Endothelial cell of umbilical vein (primary cell): ENCODE measurements at regions not wholly inside any gene's neighbourhood (a gene's known extent, or its start where the extent isn't known, plus 50 kb on each side); places are given as distances from the start of the nearest gene placed in this dataset.

Source experiments
- BruUV-seq: library from RNA; stranded (reverse); fragments of 400-500 nt; replicated peaks from 2 replicates; lab custom pipeline; 2021; lab: Mats Ljungman, UMichigan
- CTCF ChIA-PET: fragments of 300-600, 350-600 bp; sonication (Branson Sonifier 250); formaldehyde crosslinking; loops from one replicate; lab custom pipeline; 2021; ENCODE audit warnings: antibody characterized with exemption, inconsistent platforms; lab: Charles Lee
- POLR2A ChIA-PET: fragments of 300-600, 350-600 bp; sonication (Branson Sonifier 250); formaldehyde crosslinking; loops from one replicate; lab custom pipeline; 2021; ENCODE audit warnings: antibody characterized with exemption, inconsistent platforms; lab: Charles Lee
- DNase-seq: peaks from one replicate; pipeline ENCODE4 v3.0.0-alpha.2; 2011; ENCODE audit warnings: low read depth, low spot score
- FAIRE-seq: peaks from 2 replicates; lab custom pipeline; 2011; peaks lifted over from hg19 to GRCh38; lab: Jason Lieb, UNC
- H2AFZ ChIP-seq: 2 replicates; pipeline ENCODE4 v1.6.0; 2012; ENCODE audit warnings: low read depth, low read length, control low read depth, inconsistent platforms
- H3K27ac ChIP-seq: 2 replicates; pipeline ENCODE4 v1.5.1; 2011; ENCODE audit warnings: low read depth, mild to moderate bottlenecking, control low read depth, low read length, moderate library complexity; ENCODE audit not compliant: insufficient read depth
- H3K27me3 ChIP-seq, 2 experiments: 2 replicates each; pipeline versions ENCODE4 v1.6.0 to v1.6.1; 2011; ENCODE audit warnings: low read length in 2 of 2, mixed read lengths in 1 of 2; ENCODE audit not compliant: control insufficient read depth in 2 of 2, insufficient read depth in 2 of 2
- H3K36me3 ChIP-seq, 2 experiments: 2 replicates in 1 of 2; 3 replicates in 1 of 2; pipeline ENCODE4 v1.5.1; 2011; ENCODE audit warnings: low read length in 2 of 2, mild to moderate bottlenecking in 1 of 2, moderate library complexity in 1 of 2; ENCODE audit not compliant: control insufficient read depth in 2 of 2, insufficient read depth in 2 of 2; ENCODE audit errors: extremely low read depth in 1 of 2
- H3K4me1 ChIP-seq: 3 replicates; pipeline ENCODE4 v1.5.1; 2011; ENCODE audit warnings: mild to moderate bottlenecking, low read length; ENCODE audit not compliant: control insufficient read depth, insufficient read depth; ENCODE audit errors: extremely low read depth
- H3K4me2 ChIP-seq: 2 replicates; pipeline ENCODE4 v1.6.1; 2011; ENCODE audit warnings: low read length, control low read depth, mixed read lengths; ENCODE audit not compliant: insufficient read depth
- H3K4me3 ChIP-seq, 3 experiments: fragments of 200-600 bp in 1 of 3; sonication (generic), shearing (Covaris generic) in 1 of 3; replicated peaks in 1 of 3; 2 replicates each; pipeline ENCODE4 v1.5.1; 2011 to 2016; ENCODE audit warnings: control low read depth in 3 of 3, low read length in 3 of 3, mild to moderate bottlenecking in 2 of 3, inconsistent platforms in 1 of 3, low read depth in 1 of 3, moderate library complexity in 1 of 3; ENCODE audit not compliant: insufficient read depth in 1 of 3
- H3K79me2 ChIP-seq: 2 replicates; pipeline ENCODE4 v1.6.0; 2012; ENCODE audit warnings: low read length, inconsistent platforms; ENCODE audit not compliant: control insufficient read depth, insufficient read depth
- H3K9ac ChIP-seq: replicated peaks from 2 replicates; pipeline ENCODE3; 2011; ENCODE audit warnings: low read length, control low read depth; ENCODE audit not compliant: insufficient read depth; ENCODE audit errors: extremely low read depth
- H3K9me1 ChIP-seq: replicated peaks from 3 replicates; pipeline ENCODE4 v1.6.0; 2011; ENCODE audit warnings: mild to moderate bottlenecking, low read length; ENCODE audit not compliant: control insufficient read depth, insufficient read depth; ENCODE audit errors: extremely low read depth
- H3K9me3 ChIP-seq: replicated peaks from 2 replicates; pipeline ENCODE4 v1.5.1; 2012; ENCODE audit warnings: low read length, inconsistent platforms; ENCODE audit not compliant: control insufficient read depth, insufficient read depth
- H4K20me1 ChIP-seq: replicated peaks from 2 replicates; pipeline ENCODE3; 2011; ENCODE audit warnings: mild to moderate bottlenecking, low read length; ENCODE audit not compliant: control insufficient read depth, insufficient read depth; ENCODE audit errors: extremely low read depth
- EZH2 ChIP-seq: IDR thresholded peaks from 2 replicates; pipeline ENCODE4 v1.6.1; 2012; ENCODE audit warnings: borderline replicate concordance, low read depth, mild to moderate bottlenecking, moderate library complexity, low read length, inconsistent platforms; ENCODE audit not compliant: severe bottlenecking
- FOS ChIP-seq: IDR thresholded peaks from 2 replicates; pipeline ENCODE4 v1.6.1; 2011; ENCODE audit warnings: mild to moderate bottlenecking, low read length, moderate library complexity, borderline replicate concordance; ENCODE audit not compliant: insufficient read depth
- GATA2 ChIP-seq: IDR thresholded peaks from 2 replicates; pipeline ENCODE4 v1.7.0; 2011; ENCODE audit warnings: low read depth, mild to moderate bottlenecking, moderate library complexity, mixed read lengths, low read length; ENCODE audit not compliant: insufficient read length, insufficient read depth
- JUN ChIP-seq: IDR thresholded peaks from 2 replicates; pipeline ENCODE4 v1.6.1; 2011; ENCODE audit warnings: borderline replicate concordance, low read depth; ENCODE audit not compliant: insufficient read length, insufficient read depth
- MAX ChIP-seq: IDR thresholded peaks from 2 replicates; pipeline ENCODE4 v1.6.1; 2011; ENCODE audit not compliant: insufficient read depth, insufficient read length
- MYC ChIP-seq: IDR thresholded peaks from one replicate; pipeline ENCODE4 v1.6.1; 2011; ENCODE audit warnings: mild to moderate bottlenecking, low read depth, low read length
- POLR2A ChIP-seq: IDR thresholded peaks from 2 replicates; pipeline ENCODE4 v1.6.1; 2012; ENCODE audit warnings: low read depth, mild to moderate bottlenecking, control low read depth, low read length
- POLR2AphosphoS5 ChIP-seq: IDR thresholded peaks from 2 replicates; pipeline ENCODE4 v1.6.1; 2012; ENCODE audit warnings: low read depth, mild to moderate bottlenecking, control low read depth, low read length, moderate library complexity; ENCODE audit not compliant: insufficient read depth
- dilution Hi-C: fragments of 300-500 bp; cut with MboI; formaldehyde crosslinking; loops from one replicate; pipeline ENCODE4 v1.15.0; 2019; ENCODE audit warnings: low sequenced_read_pairs; ENCODE audit not compliant: extremely low pct_ligation_motif_present
- intact Hi-C: fragments of 100-400 bp; cut with micrococcal nuclease; formaldehyde crosslinking; loops from one replicate; pipeline ENCODE4 v1.10.0; 2022
- TF ChIP-seq, protein P1 (sequence below), 2 donors: IDR thresholded peaks; 1 replicate in 1 of 2; 2 replicates in 1 of 2; pipeline ENCODE4 v1.5.1; 2011; ENCODE audit warnings: low read length in 2 of 2, mild to moderate bottlenecking in 2 of 2, moderate library complexity in 2 of 2, control low read depth in 1 of 2, inconsistent platforms in 1 of 2, low read depth in 1 of 2; ENCODE audit not compliant: insufficient read depth in 1 of 2; ENCODE audit errors: extremely low read depth in 1 of 2

DNA sequence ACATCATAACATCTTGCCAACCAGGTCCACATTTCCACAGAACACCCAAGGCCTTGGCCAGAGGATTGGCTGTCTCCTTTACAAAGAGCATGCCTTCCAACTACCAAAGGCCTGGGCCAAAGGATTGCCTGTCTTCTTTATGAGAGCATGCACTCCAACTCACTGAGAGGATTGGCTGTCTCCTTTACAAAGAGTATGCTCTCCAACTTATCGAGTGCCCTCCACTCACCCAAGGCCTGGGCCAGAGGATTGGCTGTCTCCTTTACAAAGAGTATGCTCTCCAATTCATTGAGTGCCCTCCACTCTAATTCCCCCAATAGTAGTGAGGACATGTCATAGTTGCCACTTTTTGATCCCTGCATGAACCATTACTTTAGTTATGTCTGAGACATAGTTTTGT, 79.9 kb upstream of the TAS2R1 start:
- Histone ChIP-seq H3K36me3 (no peaks in the 10 kb centered on the region), H3K9me1 (no peaks in the 10 kb centered on the region), H3K4me3 (no peak overlapping the region), H4K20me1 (no peaks in the 10 kb centered on the region), H3K4me1 (no peaks in the 10 kb centered on the region), H3K4me2 (no peak overlapping the region), H2AFZ (no peak overlapping the region), H3K27me3 (no peaks in the 10 kb centered on the region), H3K27ac (no peak overlapping the region), H3K79me2 (no peaks in the 10 kb centered on the region), H3K9me3 (peaks cover 2% of the 10 kb centered on the region), H3K9ac (no peak overlapping the region)
- dilution Hi-C loops (no loop called here), intact Hi-C loops (no loop called here)
- ChIA-PET POLR2A (interaction anchor here (0.5 kb wide), 1 partner anchor 23 kb away, joined by 4 read pairs; no protein-coding TSS in a partner anchor), CTCF (no interaction called here)
- DNase-seq: no peak
- no peak for FAIRE-seq
- TF ChIP-seq GATA2 (no peak), JUN (no peak), POLR2AphosphoS5 (no peak), POLR2A (no peak)
- TF ChIP-seq, protein P1, sequence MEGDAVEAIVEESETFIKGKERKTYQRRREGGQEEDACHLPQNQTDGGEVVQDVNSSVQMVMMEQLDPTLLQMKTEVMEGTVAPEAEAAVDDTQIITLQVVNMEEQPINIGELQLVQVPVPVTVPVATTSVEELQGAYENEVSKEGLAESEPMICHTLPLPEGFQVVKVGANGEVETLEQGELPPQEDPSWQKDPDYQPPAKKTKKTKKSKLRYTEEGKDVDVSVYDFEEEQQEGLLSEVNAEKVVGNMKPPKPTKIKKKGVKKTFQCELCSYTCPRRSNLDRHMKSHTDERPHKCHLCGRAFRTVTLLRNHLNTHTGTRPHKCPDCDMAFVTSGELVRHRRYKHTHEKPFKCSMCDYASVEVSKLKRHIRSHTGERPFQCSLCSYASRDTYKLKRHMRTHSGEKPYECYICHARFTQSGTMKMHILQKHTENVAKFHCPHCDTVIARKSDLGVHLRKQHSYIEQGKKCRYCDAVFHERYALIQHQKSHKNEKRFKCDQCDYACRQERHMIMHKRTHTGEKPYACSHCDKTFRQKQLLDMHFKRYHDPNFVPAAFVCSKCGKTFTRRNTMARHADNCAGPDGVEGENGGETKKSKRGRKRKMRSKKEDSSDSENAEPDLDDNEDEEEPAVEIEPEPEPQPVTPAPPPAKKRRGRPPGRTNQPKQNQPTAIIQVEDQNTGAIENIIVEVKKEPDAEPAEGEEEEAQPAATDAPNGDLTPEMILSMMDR (IDR thresholded peaks at IDR 0.05; ENCODE audit: extremely low read depth in 1 of 2, insufficient read depth in 1 of 2, low read depth in 1 of 2, low read length in 2 of 2): no peak
- BruUV-seq: no TSS peak

- no peaks in the 10 kb centered on the region for H3K36me3 ChIP-seq
- H2AFZ ChIP-seq: no peak overlapping the region
- no peak overlapping the region for H3K9ac ChIP-seq
- H3K79me2 ChIP-seq: no peaks in the 10 kb centered on the region
- H3K4me2 ChIP-seq: no peak overlapping the region
- H3K9me3 ChIP-seq: peaks cover 4% of the 10 kb centered on the region
- FAIRE-seq (no peak), DNase-seq (no peak)
- intact Hi-C loops: no loop called here
- H3K27ac ChIP-seq: no peak overlapping the region
- ChIA-PET CTCF (no interaction called here), POLR2A (no interaction called here)
- H3K9me1 ChIP-seq: no peaks in the 10 kb centered on the region
- no peaks in the 10 kb centered on the region for H3K4me1 ChIP-seq
- dilution Hi-C loops: no loop called here
- TF ChIP-seq JUN: no peak
- no peak for TF ChIP-seq GATA2
- TF ChIP-seq POLR2AphosphoS5: no peak
- no peak for TF ChIP-seq POLR2A
- no peak for TF ChIP-seq MAX
- no peak for TF ChIP-seq MYC
- TF ChIP-seq FOS: no peak
- TF ChIP-seq EZH2: no peak
- TF ChIP-seq, protein P1 (IDR thresholded peaks at IDR 0.05; ENCODE audit: extremely low read depth in 1 of 2, insufficient read depth in 1 of 2, low read depth in 1 of 2, low read length in 2 of 2): no peak
- H4K20me1 ChIP-seq: no peaks in the 10 kb centered on the region
- H3K27me3 ChIP-seq: no peaks in the 10 kb centered on the region
- BruUV-seq: no TSS peak
- H3K4me3 ChIP-seq: no peak overlapping the region
Observed at GRCh38 chr5:9707732-9708462, 77.7 kb upstream of the TAS2R1 start.
